ENCODE measurements at regions not wholly inside any gene's neighbourhood (a gene's known extent, or its start where the extent isn't known, plus 50 kb on each side); places are given as distances from the start of the nearest gene placed in this dataset.
"Not testable (repeated sequence)": the region's sequence is repeated elsewhere in the genome, so short reads cannot be mapped to it uniquely, and the experiment has no call there.

GRCh38 chr16:59368586-59368985 lies 634.5 kb upstream of the GOT2 start:
- no peak for DNase-seq (ENCODE audit: low read depth)

GRCh38 chr16:59356709-59357108 lies 622.6 kb upstream of the GOT2 start:
- DNase-seq (ENCODE audit: low read depth), result no peak

- no peak for DNase-seq (ENCODE audit: low read depth)
Measured at GRCh38 chr16:59356144-59356543, 622.0 kb upstream of the GOT2 start.

GRCh38 chr16:59355704-59356103 lies 621.6 kb upstream of the GOT2 start:
- no peak for DNase-seq (ENCODE audit: low read depth)

- DNase-seq (ENCODE audit: low read depth), result no peak
Measured at GRCh38 chr16:59351305-59351903, 617.3 kb upstream of the GOT2 start.

GRCh38 chr16:59350670-59351069 lies 616.6 kb upstream of the GOT2 start:
- DNase-seq (ENCODE audit: low read depth), result no peak

- DNase-seq (ENCODE audit: low read depth), result no peak
Measured at GRCh38 chr16:59342669-59343068, 608.6 kb upstream of the GOT2 start.

GRCh38 chr16:59341368-59341767 lies 607.3 kb upstream of the GOT2 start:
- no peak for DNase-seq (ENCODE audit: low read depth)

GRCh38 chr16:59339871-59340270 lies 605.8 kb upstream of the GOT2 start:
- no peak for DNase-seq (ENCODE audit: low read depth)

- DNase-seq (ENCODE audit: low read depth), result no peak
Measured at GRCh38 chr16:59336136-59336695, 602.1 kb upstream of the GOT2 start.

- DNase-seq (ENCODE audit: low read depth), result not testable (repeated sequence)
Measured at GRCh38 chr16:59331708-59332107, 597.6 kb upstream of the GOT2 start.

GRCh38 chr16:59330019-59330670 lies 596.0 kb upstream of the GOT2 start:
- no peak for DNase-seq (ENCODE audit: low read depth)

- DNase-seq (ENCODE audit: low read depth), result no peak
Measured at GRCh38 chr16:59328961-59329360, 594.8 kb upstream of the GOT2 start.

- DNase-seq (ENCODE audit: low read depth), result no peak
Measured at GRCh38 chr16:59327894-59328293, 593.8 kb upstream of the GOT2 start.

- DNase-seq (ENCODE audit: low read depth), result no peak
Measured at GRCh38 chr16:59326955-59327354, 592.8 kb upstream of the GOT2 start.

GRCh38 chr16:59324462-59324861 lies 590.3 kb upstream of the GOT2 start:
- no peak for DNase-seq (ENCODE audit: low read depth)

- no peak for DNase-seq (ENCODE audit: low read depth)
Measured at GRCh38 chr16:59320657-59321056, 586.5 kb upstream of the GOT2 start.

GRCh38 chr16:59319871-59320270 lies 585.8 kb upstream of the GOT2 start:
- DNase-seq (ENCODE audit: low read depth), result no peak

- DNase-seq (ENCODE audit: low read depth), result peak; percentile 5
Measured at GRCh38 chr16:59305850-59306249, 571.7 kb upstream of the GOT2 start.

GRCh38 chr16:59296888-59297287 lies 562.8 kb upstream of the GOT2 start:
- no peak for DNase-seq (ENCODE audit: low read depth)

GRCh38 chr16:59295993-59296736 lies 562.0 kb upstream of the GOT2 start:
- DNase-seq (ENCODE audit: low read depth), result no peak

GRCh38 chr16:59295474-59295873 lies 561.4 kb upstream of the GOT2 start:
- no peak for DNase-seq (ENCODE audit: low read depth)

Measured in HT1080 (cell line).